ENCODE measurements at regions not wholly inside any gene's neighbourhood (a gene's known extent, or its start where the extent isn't known, plus 50 kb on each side); places are given as distances from the start of the nearest gene placed in this dataset.
"Not testable (repeated sequence)": the region's sequence is repeated elsewhere in the genome, so short reads cannot be mapped to it uniquely, and the experiment has no call there.

GRCh38 chr7:159311172-159311494 is 166.5 kb upstream of the VIPR2 start:
- DNase-seq = no peak
- no peaks in the 10 kb centered on the region for H3K9me3 ChIP-seq
- no peaks in the 10 kb centered on the region for H3K27me3 ChIP-seq
- TF ChIP-seq, protein P1, sequence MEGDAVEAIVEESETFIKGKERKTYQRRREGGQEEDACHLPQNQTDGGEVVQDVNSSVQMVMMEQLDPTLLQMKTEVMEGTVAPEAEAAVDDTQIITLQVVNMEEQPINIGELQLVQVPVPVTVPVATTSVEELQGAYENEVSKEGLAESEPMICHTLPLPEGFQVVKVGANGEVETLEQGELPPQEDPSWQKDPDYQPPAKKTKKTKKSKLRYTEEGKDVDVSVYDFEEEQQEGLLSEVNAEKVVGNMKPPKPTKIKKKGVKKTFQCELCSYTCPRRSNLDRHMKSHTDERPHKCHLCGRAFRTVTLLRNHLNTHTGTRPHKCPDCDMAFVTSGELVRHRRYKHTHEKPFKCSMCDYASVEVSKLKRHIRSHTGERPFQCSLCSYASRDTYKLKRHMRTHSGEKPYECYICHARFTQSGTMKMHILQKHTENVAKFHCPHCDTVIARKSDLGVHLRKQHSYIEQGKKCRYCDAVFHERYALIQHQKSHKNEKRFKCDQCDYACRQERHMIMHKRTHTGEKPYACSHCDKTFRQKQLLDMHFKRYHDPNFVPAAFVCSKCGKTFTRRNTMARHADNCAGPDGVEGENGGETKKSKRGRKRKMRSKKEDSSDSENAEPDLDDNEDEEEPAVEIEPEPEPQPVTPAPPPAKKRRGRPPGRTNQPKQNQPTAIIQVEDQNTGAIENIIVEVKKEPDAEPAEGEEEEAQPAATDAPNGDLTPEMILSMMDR (IDR thresholded peaks at IDR 0.05) = no peak
- TF ChIP-seq EP300 (IDR thresholded peaks at IDR 0.05) = no peak
- no peak for TF ChIP-seq POLR2AphosphoS5 (IDR thresholded peaks at IDR 0.05)
- TF ChIP-seq POLR2A (IDR thresholded peaks at IDR 0.05) = no peak
- H3K4me1 ChIP-seq = no peaks in the 10 kb centered on the region
- no peaks in the 10 kb centered on the region for H3K36me3 ChIP-seq
- intact Hi-C loops (cut with DNase I) = no loop called here
- 90 to 98% methylated on average over 1 of the region's 1 CpG for WGBS, 2 donors
- no peak overlapping the region for H3K27ac ChIP-seq
- no peak overlapping the region for H3K4me3 ChIP-seq

DNA sequence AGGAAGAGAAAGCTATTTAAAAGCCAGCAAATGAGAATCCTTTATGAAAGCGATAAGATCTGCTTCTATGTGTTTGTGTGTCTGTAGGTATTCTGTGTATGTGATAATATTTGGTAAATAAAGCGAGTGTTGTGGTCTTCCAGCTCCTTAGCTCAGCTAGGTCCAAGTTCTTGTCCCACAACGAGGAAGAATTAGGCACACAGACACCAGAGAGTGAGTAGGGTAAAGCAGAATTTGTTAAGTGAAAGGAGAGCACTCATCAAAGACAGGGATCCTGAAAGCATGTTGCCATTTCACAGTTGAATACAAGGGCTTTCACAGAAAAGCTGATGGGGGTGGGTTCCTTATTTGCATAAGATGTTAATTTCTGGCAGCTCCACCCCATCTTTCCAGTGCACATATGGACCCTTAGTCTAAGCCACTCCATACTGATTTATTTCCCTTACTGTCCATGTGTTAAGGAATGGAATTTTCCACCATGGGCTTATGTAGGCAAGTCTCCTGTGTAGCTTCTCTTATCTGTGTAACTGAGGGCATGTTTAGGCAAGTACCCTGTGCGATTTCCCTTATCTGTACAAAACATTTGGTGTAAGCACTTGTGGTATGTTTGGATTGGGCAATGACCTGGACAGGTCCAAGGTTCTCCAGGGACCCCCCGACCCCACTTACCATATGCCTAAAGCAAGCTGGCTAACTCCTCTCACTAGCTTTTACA is 165.9 kb upstream of the VIPR2 start:
- H3K9me3 ChIP-seq = no peaks in the 10 kb centered on the region
- no peaks in the 10 kb centered on the region for H3K36me3 ChIP-seq
- no peaks in the 10 kb centered on the region for H3K27me3 ChIP-seq
- TF ChIP-seq POLR2A (IDR thresholded peaks at IDR 0.05) (no peak), EP300 (IDR thresholded peaks at IDR 0.05) (no peak), POLR2AphosphoS5 (IDR thresholded peaks at IDR 0.05) (no peak)
- TF ChIP-seq, protein P1 (IDR thresholded peaks at IDR 0.05) = no peak
- intact Hi-C loops (cut with DNase I) = no loop called here
- no peak for DNase-seq
- 55 to 57% methylated on average over 5 of the region's 5 CpGs for WGBS, 2 donors
- no peak overlapping the region for H3K27ac ChIP-seq
- H3K4me1 ChIP-seq = no peaks in the 10 kb centered on the region
- no peak overlapping the region for H3K4me3 ChIP-seq

DNA sequence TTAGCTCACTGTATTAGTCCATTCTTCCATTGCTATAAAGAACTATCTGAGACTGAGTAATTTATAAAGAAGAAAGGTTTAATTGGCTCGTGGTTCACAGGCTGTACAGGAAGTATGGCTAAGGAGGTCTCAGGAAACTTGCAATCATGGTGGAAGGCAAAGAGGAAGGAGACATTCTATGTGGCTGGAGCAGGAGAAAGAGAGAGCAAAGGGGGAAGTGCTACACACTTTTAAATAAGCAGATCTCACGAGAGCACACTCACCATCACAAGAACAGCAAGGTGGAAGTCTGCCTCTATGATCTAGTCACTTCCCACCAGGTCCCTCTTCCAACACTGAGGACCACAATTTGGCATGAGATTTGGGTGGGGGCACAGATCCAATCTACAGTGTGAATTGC is 164.5 kb upstream of the VIPR2 start:
- 20 to 43% methylated on average over 2 of the region's 2 CpGs for WGBS, 2 donors

DNA sequence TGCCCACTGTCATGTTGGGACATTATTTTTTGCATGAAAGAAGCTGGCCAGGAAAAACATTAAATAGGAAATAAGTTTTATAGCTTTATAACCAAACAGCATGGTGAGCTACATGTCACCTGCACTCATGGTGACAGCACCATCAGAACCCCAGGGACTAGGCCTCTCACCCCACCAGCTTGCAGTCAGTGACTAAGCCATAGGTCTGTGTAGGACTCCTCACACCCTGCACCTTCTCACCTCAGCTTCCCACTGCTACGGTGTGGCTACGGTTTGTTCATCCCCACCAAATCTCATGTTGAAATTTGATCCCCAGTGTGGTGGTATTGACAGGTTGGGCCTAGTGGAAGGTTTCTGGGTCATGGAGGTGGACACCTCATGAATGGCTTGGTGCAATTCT is 161.3 kb upstream of the VIPR2 start:
- TF ChIP-seq, protein P1 (IDR thresholded peaks at IDR 0.05) = no peak
- TF ChIP-seq EP300 (IDR thresholded peaks at IDR 0.05) (no peak), POLR2A (IDR thresholded peaks at IDR 0.05) (no peak), POLR2AphosphoS5 (IDR thresholded peaks at IDR 0.05) (no peak)
- intact Hi-C loops (cut with DNase I) = no loop called here
- Histone ChIP-seq H3K27me3 (no peaks in the 10 kb centered on the region), H3K4me1 (no peaks in the 10 kb centered on the region), H3K27ac (no peak overlapping the region), H3K4me3 (no peak overlapping the region), H3K36me3 (no peaks in the 10 kb centered on the region), H3K9me3 (no peaks in the 10 kb centered on the region)
- 90 to 91% methylated on average over 2 of the region's 2 CpGs for WGBS, 2 donors
- no peak for DNase-seq

More for the DNA sequence above, 164.5 kb upstream of the VIPR2 start:
- H3K4me1 ChIP-seq; H3K9me3 ChIP-seq; H3K27me3 ChIP-seq; H3K4me3 ChIP-seq; DNase-seq; H3K36me3 ChIP-seq; intact Hi-C loops (cut with DNase I); H3K27ac ChIP-seq: not testable (repeated sequence)

DNA sequence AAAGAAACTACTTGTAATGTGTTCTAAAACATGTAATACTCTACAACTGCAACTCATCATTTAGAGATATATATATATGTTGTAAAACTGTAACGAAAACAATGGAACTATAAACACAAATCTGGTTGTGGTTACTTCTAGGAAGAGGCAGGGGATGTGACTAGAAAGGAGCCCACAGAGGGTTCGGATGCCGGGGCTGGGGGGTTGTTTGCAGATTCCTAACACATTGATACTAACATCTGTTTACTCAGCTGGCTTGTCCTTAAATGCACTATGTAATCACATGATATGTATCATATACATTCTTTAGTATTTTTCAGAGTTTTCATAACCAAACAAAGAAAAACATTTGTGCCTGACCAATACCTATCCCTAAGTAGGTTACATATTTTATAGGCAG is 160.5 kb upstream of the VIPR2 start:
- H3K27me3 ChIP-seq; H3K27ac ChIP-seq; H3K4me1 ChIP-seq; H3K9me3 ChIP-seq; H3K36me3 ChIP-seq; DNase-seq; intact Hi-C loops (cut with DNase I); H3K4me3 ChIP-seq: not testable (repeated sequence)
- 31 to 50% methylated on average over 3 of the region's 3 CpGs for WGBS, 2 donors

- DNase-seq; H3K27ac ChIP-seq; H3K36me3 ChIP-seq; H3K4me1 ChIP-seq; H3K27me3 ChIP-seq; H3K4me3 ChIP-seq; H3K9me3 ChIP-seq; intact Hi-C loops (cut with DNase I): not testable (repeated sequence)
- 82 to 83% methylated on average over 2 of the region's 2 CpGs for WGBS, 2 donors
These were observed 158.8 kb upstream of the VIPR2 start for GRCh38 chr7:159303510-159303909.
